ENCODE measurements at regions not wholly inside any gene's neighbourhood (a gene's known extent, or its start where the extent isn't known, plus 50 kb on each side); places are given as distances from the start of the nearest gene placed in this dataset.

GRCh38 chr7:39896840-39897239 lies 53.2 kb upstream of the CDK13 start:
- no peaks in the 10 kb centered on the region for H3K9me3 ChIP-seq (ENCODE audit: control insufficient read depth in 1 of 2, insufficient read depth in 1 of 2, low read depth in 1 of 2, low read length in 2 of 2)
- intact Hi-C loops (cut with micrococcal nuclease), result loop anchor here (1.0 kb wide), 1 partner anchor 155 kb away; no protein-coding TSS in a partner anchor
- H3K36me3 ChIP-seq (ENCODE audit: control insufficient read depth in 1 of 2, insufficient read depth in 2 of 2, low read length in 2 of 2), result no peaks in the 10 kb centered on the region
- H3K27ac ChIP-seq (ENCODE audit: low read depth, low read length), result no peak overlapping the region
- ChIA-PET POLR2A (interaction anchor here (1.2 kb wide), 1 partner anchor 53 kb away, joined by 4 read pairs; the partner anchor contains the start of gene CDK13), RAD21 (ENCODE audit: low non-redundant PET in 1 of 2, low total read pairs in 2 of 2, uncharacterized antibody in 2 of 2, unreplicated experiment in 2 of 2) (interaction anchor here (0.9 to 1.2 kb wide), 4 partner anchors 86 to 317 kb away, joined by 3 to 5 read pairs (median 4); no protein-coding TSS in a partner anchor), CTCF (interaction anchor here (0.7 to 1.6 kb wide), 18 partner anchors 9 to 335 kb away, joined by 3 to 36 read pairs (median 6); partner anchors contain the start of gene YAE1)
- BruUV-seq (replicated peaks), result no TSS peak
- ATAC-seq (no peak), DNase-seq (ENCODE audit: low read depth, low spot score) (no peak)
- no peak overlapping the region for H3K9ac ChIP-seq (ENCODE audit: low read length)
- no peaks in the 10 kb centered on the region for H3K79me2 ChIP-seq (ENCODE audit: insufficient read depth, low read length)
- TF ChIP-seq ZBTB33 (IDR thresholded peaks at IDR 0.05; ENCODE audit: extremely low read depth, insufficient replicate concordance, low read length), result no peak
- no peak for TF ChIP-seq ZFX (IDR thresholded peaks at IDR 0.05)
- TF ChIP-seq SIN3A (IDR thresholded peaks at IDR 0.05; ENCODE audit: low read depth), result no peak
- TF ChIP-seq EZH2phosphoT487 (IDR thresholded peaks at IDR 0.05; ENCODE audit: borderline replicate concordance), result no peak
- TF ChIP-seq, protein P1, sequence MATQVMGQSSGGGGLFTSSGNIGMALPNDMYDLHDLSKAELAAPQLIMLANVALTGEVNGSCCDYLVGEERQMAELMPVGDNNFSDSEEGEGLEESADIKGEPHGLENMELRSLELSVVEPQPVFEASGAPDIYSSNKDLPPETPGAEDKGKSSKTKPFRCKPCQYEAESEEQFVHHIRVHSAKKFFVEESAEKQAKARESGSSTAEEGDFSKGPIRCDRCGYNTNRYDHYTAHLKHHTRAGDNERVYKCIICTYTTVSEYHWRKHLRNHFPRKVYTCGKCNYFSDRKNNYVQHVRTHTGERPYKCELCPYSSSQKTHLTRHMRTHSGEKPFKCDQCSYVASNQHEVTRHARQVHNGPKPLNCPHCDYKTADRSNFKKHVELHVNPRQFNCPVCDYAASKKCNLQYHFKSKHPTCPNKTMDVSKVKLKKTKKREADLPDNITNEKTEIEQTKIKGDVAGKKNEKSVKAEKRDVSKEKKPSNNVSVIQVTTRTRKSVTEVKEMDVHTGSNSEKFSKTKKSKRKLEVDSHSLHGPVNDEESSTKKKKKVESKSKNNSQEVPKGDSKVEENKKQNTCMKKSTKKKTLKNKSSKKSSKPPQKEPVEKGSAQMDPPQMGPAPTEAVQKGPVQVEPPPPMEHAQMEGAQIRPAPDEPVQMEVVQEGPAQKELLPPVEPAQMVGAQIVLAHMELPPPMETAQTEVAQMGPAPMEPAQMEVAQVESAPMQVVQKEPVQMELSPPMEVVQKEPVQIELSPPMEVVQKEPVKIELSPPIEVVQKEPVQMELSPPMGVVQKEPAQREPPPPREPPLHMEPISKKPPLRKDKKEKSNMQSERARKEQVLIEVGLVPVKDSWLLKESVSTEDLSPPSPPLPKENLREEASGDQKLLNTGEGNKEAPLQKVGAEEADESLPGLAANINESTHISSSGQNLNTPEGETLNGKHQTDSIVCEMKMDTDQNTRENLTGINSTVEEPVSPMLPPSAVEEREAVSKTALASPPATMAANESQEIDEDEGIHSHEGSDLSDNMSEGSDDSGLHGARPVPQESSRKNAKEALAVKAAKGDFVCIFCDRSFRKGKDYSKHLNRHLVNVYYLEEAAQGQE (IDR thresholded peaks at IDR 0.05; ENCODE audit: low read depth), result no peak
- TF ChIP-seq, protein P2, sequence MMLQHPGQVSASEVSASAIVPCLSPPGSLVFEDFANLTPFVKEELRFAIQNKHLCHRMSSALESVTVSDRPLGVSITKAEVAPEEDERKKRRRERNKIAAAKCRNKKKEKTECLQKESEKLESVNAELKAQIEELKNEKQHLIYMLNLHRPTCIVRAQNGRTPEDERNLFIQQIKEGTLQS (IDR thresholded peaks at IDR 0.05), result no peak
- TF ChIP-seq CEBPB (IDR thresholded peaks at IDR 0.05; ENCODE audit: low read depth), result no peak
- TF ChIP-seq CTCF (IDR thresholded peaks at IDR 0.05 in 2 of 3, conservative IDR thresholded peaks at IDR 0.05 in 1 of 3; ENCODE audit: borderline replicate concordance in 1 of 3, insufficient read depth in 1 of 3, low read depth in 2 of 3, low read length in 2 of 3), result no peak
- TF ChIP-seq TCF7L2 (IDR thresholded peaks at IDR 0.05; ENCODE audit: borderline replicate concordance, extremely low read depth, insufficient read depth, insufficient read length), result no peak
- TF ChIP-seq FOSL1 (IDR thresholded peaks at IDR 0.05; ENCODE audit: low read depth), result no peak
- TF ChIP-seq EZH2 (IDR thresholded peaks at IDR 0.05), result no peak
- TF ChIP-seq, protein P3, sequence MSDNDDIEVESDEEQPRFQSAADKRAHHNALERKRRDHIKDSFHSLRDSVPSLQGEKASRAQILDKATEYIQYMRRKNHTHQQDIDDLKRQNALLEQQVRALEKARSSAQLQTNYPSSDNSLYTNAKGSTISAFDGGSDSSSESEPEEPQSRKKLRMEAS (IDR thresholded peaks at IDR 0.05), result no peak
- no peak for TF ChIP-seq POLR2A (IDR thresholded peaks at IDR 0.05; ENCODE audit: borderline replicate concordance, extremely low read depth, insufficient read depth, insufficient read length)
- no peak for TF ChIP-seq SRF (IDR thresholded peaks at IDR 0.05; ENCODE audit: low read depth)
- TF ChIP-seq EGR1 (IDR thresholded peaks at IDR 0.05; ENCODE audit: low read depth), result no peak
- no peak for TF ChIP-seq POLR2AphosphoS5 (IDR thresholded peaks at IDR 0.05; ENCODE audit: low read depth, low read length)
- TF ChIP-seq ZNF274 (IDR thresholded peaks at IDR 0.05; ENCODE audit: low read depth, low read length), result no peak
- TF ChIP-seq CBX3 (IDR thresholded peaks at IDR 0.05; ENCODE audit: low read depth), result no peak
- TF ChIP-seq ELF1 (IDR thresholded peaks at IDR 0.05; ENCODE audit: borderline replicate concordance, low read depth), result no peak
- TF ChIP-seq SP1 (IDR thresholded peaks at IDR 0.05; ENCODE audit: low read depth), result no peak
- peak overlapping the region in 1 of 2 experiments; percentile 38; a peak in 1 of 4 replicates for H3K4me3 ChIP-seq (replicated peaks in 1 of 2; ENCODE audit: low read depth in 1 of 2, low read length in 2 of 2)
- H3K27me3 ChIP-seq (ENCODE audit: insufficient read depth, low read length), result no peaks in the 10 kb centered on the region
- no peaks in the 10 kb centered on the region for H3K4me1 ChIP-seq (ENCODE audit: control insufficient read depth in 1 of 2, insufficient read depth in 2 of 2, low read length in 2 of 2)
- H2AFZ ChIP-seq (ENCODE audit: low read depth, low read length, poor library complexity, severe bottlenecking), result peak overlapping the region; percentile 29
- peak overlapping the region; percentile 69 for H3K4me2 ChIP-seq (ENCODE audit: low read length)
- H4K20me1 ChIP-seq (ENCODE audit: insufficient read depth), result no peaks in the 10 kb centered on the region
- H3K9me2 ChIP-seq (ENCODE audit: insufficient read depth), result no peaks in the 10 kb centered on the region
